ENCODE measurements at regions not wholly inside any gene's neighbourhood (a gene's known extent, or its start where the extent isn't known, plus 50 kb on each side); places are given as distances from the start of the nearest gene placed in this dataset.

- Histone ChIP-seq H3K27me3 (no peaks in the 10 kb centered on the region), H3K4me3 (no peak overlapping the region), H3K27ac (no peak overlapping the region), H3K9me3 (peaks cover 0 to 44% (median 14%) of the 10 kb centered on the region in 12 donors), H3K36me3 (no peaks in the 10 kb centered on the region), H3K4me1 (peaks cover 0 to 30% (median 1%) of the 10 kb centered on the region in 12 donors)
- 97 to 99% (median 98%) methylated on average over 2 of the region's 2 CpGs for WGBS, 4 donors
- DNase-seq (no peak), ATAC-seq (no peak)
- intact Hi-C loops (cut with DNase I): no loop called here
- no peak for TF ChIP-seq CTCF (IDR thresholded peaks at IDR 0.05)
- TF ChIP-seq POLR2A (IDR thresholded peaks at IDR 0.05): no peak
These were observed 252.9 kb downstream of the UACA start for GRCh38 chr15:70510433-70510832.

- Histone ChIP-seq H3K4me1 (peaks cover 0 to 37% (median 8%) of the 10 kb centered on the region in 12 donors), H3K27me3 (no peaks in the 10 kb centered on the region), H3K36me3 (no peaks in the 10 kb centered on the region), H3K9me3 (peaks cover 0 to 44% (median 14%) of the 10 kb centered on the region in 12 donors), H3K27ac (peak overlapping the region in 1 of 12 donors; percentile 70), H3K4me3 (no peak overlapping the region)
- no peak for TF ChIP-seq CTCF (IDR thresholded peaks at IDR 0.05)
- no peak for TF ChIP-seq POLR2A (IDR thresholded peaks at IDR 0.05)
- DNase-seq: no peak
- 87 to 94% (median 91%) methylated on average over 4 of the region's 4 CpGs for WGBS, 4 donors
- intact Hi-C loops (cut with DNase I): no loop called here
- peak in 1 of 4 donors; percentile 21 for ATAC-seq
These were observed 253.6 kb downstream of the UACA start for GRCh38 chr15:70509731-70510143.

GRCh38 chr15:70509282-70509662 lies 254.1 kb downstream of the UACA start:
- H3K4me3 ChIP-seq: no peak overlapping the region
- intact Hi-C loops (cut with DNase I): no loop called here
- peaks cover 0 to 41% (median 12%) of the 10 kb centered on the region in 12 donors for H3K4me1 ChIP-seq
- H3K36me3 ChIP-seq: no peaks in the 10 kb centered on the region
- DNase-seq (no peak), ATAC-seq (peak in 1 of 4 donors; percentile 50)
- TF ChIP-seq CTCF (IDR thresholded peaks at IDR 0.05): no peak
- TF ChIP-seq POLR2A (IDR thresholded peaks at IDR 0.05): no peak
- peaks cover 0 to 44% (median 14%) of the 10 kb centered on the region in 12 donors for H3K9me3 ChIP-seq
- 77 to 92% (median 87%) methylated on average over 2 of the region's 2 CpGs for WGBS, 4 donors
- no peaks in the 10 kb centered on the region for H3K27me3 ChIP-seq
- H3K27ac ChIP-seq: peak overlapping the region in 1 of 12 donors; percentile 70

GRCh38 chr15:70508561-70509281 lies 254.6 kb downstream of the UACA start:
- Histone ChIP-seq H3K4me3 (no peak overlapping the region), H3K27ac (peak overlapping the region in 1 of 12 donors; percentile 70), H3K4me1 (peaks cover 0 to 47% (median 18%) of the 10 kb centered on the region in 12 donors), H3K36me3 (no peaks in the 10 kb centered on the region), H3K9me3 (peaks cover 0 to 44% (median 14%) of the 10 kb centered on the region in 12 donors), H3K27me3 (no peaks in the 10 kb centered on the region)
- intact Hi-C loops (cut with DNase I): no loop called here
- no peak for DNase-seq
- ATAC-seq: no peak
- WGBS, 4 donors: 53 to 65% (median 59%) methylated on average over 5 of the region's 5 CpGs
- no peak for TF ChIP-seq POLR2A (IDR thresholded peaks at IDR 0.05)
- no peak for TF ChIP-seq CTCF (IDR thresholded peaks at IDR 0.05)

Measured in heart left ventricle (tissue), 16 donors.